CD8-positive, alpha-beta memory T cell (primary cell): ENCODE measurements at regions not wholly inside any gene's neighbourhood (a gene's known extent, or its start where the extent isn't known, plus 50 kb on each side); places are given as distances from the start of the nearest gene placed in this dataset.

Source experiments
- CTCF ChIA-PET: fragments of 350-600 bp; sonication (Branson Sonifier 250); formaldehyde crosslinking; loops from one replicate; lab custom pipeline; 2021; ENCODE audit warnings: antibody characterized with exemption; lab: Charles Lee
- POLR2A ChIA-PET: fragments of 350-600 bp; sonication (Branson Sonifier 250); formaldehyde crosslinking; loops from one replicate; lab custom pipeline; 2021; ENCODE audit warnings: antibody characterized with exemption; lab: Charles Lee
- DNase-seq, 5 donors: peaks; one replicate each; pipeline versions ENCODE4 v3.0.0 to v3.0.0-alpha.2; 2020 to 2022; ENCODE audit warnings: mixed read lengths in 1 of 5
- H3K27ac ChIP-seq: one replicate; pipeline ENCODE4 v1.7.0; 2013; ENCODE audit warnings: low read depth, mild to moderate bottlenecking, low read length, moderate library complexity
- H3K27me3 ChIP-seq: 2 replicates; pipeline ENCODE4 v1.7.0; 2013; ENCODE audit warnings: low read length, mild to moderate bottlenecking; ENCODE audit not compliant: insufficient read depth, poor library complexity, severe bottlenecking
- H3K36me3 ChIP-seq: 2 replicates; pipeline ENCODE4 v1.7.0; 2013; ENCODE audit warnings: mild to moderate bottlenecking, low read length, moderate library complexity; ENCODE audit not compliant: insufficient read depth
- H3K4me1 ChIP-seq: 2 replicates; pipeline ENCODE4 v1.7.0; 2013; ENCODE audit warnings: mild to moderate bottlenecking, low read length, moderate library complexity; ENCODE audit not compliant: insufficient read depth
- H3K4me3 ChIP-seq: 2 replicates; pipeline ENCODE4 v1.7.0; 2013; ENCODE audit warnings: mild to moderate bottlenecking, low read length
- H3K9me3 ChIP-seq: 2 replicates; pipeline ENCODE4 v1.7.0; 2013; ENCODE audit warnings: mild to moderate bottlenecking, low read length
- H3K27ac Mint-ChIP-seq, 8 donors: one replicate each; pipeline ENCODE4 v1.8.0; 2020 to 2021; ENCODE audit warnings: mixed read lengths in 8 of 8, mild to moderate bottlenecking in 6 of 8, inconsistent platforms in 3 of 8, moderate library complexity in 3 of 8
- H3K27me3 Mint-ChIP-seq, 2 donors: one replicate each; pipeline ENCODE4 v1.8.0; 2020 to 2021; ENCODE audit warnings: mixed read lengths in 2 of 2, mild to moderate bottlenecking in 1 of 2, moderate library complexity in 1 of 2
- H3K36me3 Mint-ChIP-seq, 3 donors: one replicate each; pipeline ENCODE4 v1.8.0; 2020 to 2021; ENCODE audit warnings: mixed read lengths in 3 of 3, inconsistent platforms in 1 of 3, mild to moderate bottlenecking in 1 of 3
- H3K4me1 Mint-ChIP-seq, 3 donors: one replicate each; pipeline ENCODE4 v1.8.0; 2020 to 2021; ENCODE audit warnings: mixed read lengths in 3 of 3, inconsistent platforms in 1 of 3, mild to moderate bottlenecking in 1 of 3
- H3K4me3 Mint-ChIP-seq, 7 donors: one replicate each; pipeline ENCODE4 v1.8.0; 2020 to 2021; ENCODE audit warnings: mixed read lengths in 7 of 7, mild to moderate bottlenecking in 6 of 7, moderate library complexity in 4 of 7, inconsistent platforms in 2 of 7
- H3K9me3 Mint-ChIP-seq, 5 donors: one replicate each; pipeline ENCODE4 v1.8.0; 2020 to 2022; ENCODE audit warnings: mixed read lengths in 5 of 5, mild to moderate bottlenecking in 3 of 5, moderate library complexity in 2 of 5, inconsistent platforms in 1 of 5

DNA sequence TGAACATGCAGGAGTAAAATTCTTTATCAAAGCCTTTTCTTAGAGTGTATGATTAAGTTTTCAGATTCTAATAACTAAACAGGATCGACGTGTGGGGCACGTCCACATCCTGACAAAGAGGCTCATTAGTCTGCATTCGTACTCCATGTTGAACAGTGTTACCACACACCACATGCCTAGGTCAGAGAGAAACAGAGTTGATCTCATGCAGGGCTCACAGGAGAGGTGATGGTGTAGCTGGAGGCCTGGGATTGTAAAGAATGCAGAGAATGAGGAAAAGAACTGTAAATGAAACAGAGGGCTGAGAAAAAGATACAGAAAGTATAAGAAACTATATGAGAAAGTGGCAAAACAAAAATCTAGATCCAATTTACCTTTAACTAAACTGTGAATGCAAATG lies 632.5 kb downstream of the BCL11A start:
- peaks cover 10 to 24% (median 21%) of the 10 kb centered on the region in 3 donors for H3K4me1 Mint-ChIP-seq
- H3K9me3 ChIP-seq = no peaks in the 10 kb centered on the region
- no peak overlapping the region for H3K4me3 ChIP-seq
- no peak overlapping the region for H3K27ac Mint-ChIP-seq
- no peaks in the 10 kb centered on the region for H3K36me3 ChIP-seq
- no peaks in the 10 kb centered on the region for H3K27me3 ChIP-seq
- H3K4me3 Mint-ChIP-seq = no peak overlapping the region
- ChIA-PET POLR2A (no interaction called here), CTCF (no interaction called here)
- no peaks in the 10 kb centered on the region for H3K36me3 Mint-ChIP-seq
- no peaks in the 10 kb centered on the region for H3K27me3 Mint-ChIP-seq
- no peak overlapping the region for H3K27ac ChIP-seq
- peaks cover 4% of the 10 kb centered on the region for H3K4me1 ChIP-seq
- peaks cover 0 to 3% (median 0%) of the 10 kb centered on the region in 5 donors for H3K9me3 Mint-ChIP-seq
- DNase-seq = no peak

DNA sequence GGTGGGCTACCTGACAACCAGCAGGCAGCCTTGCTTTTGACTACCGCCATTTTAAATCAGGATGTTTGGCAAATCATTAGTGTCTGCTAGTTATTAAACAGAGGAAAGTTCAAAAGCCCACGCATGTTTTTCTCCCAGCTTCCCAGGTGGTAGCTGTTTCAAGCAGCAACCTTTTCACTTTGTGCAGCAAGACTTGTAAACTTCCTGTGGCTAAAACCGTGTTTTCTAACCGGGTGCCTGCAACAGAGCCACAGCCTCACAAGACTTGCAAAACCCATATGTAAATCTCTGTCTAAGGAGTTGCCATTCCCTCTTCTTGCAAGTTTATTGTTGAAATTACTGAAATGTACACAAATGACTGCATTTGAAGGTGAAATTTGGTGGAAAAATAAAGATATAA lies 633.1 kb downstream of the BCL11A start:
- H3K9me3 Mint-ChIP-seq = peaks cover 0 to 2% (median 0%) of the 10 kb centered on the region in 5 donors
- H3K27me3 Mint-ChIP-seq = no peaks in the 10 kb centered on the region
- CTCF ChIA-PET = no interaction called here

DNA sequence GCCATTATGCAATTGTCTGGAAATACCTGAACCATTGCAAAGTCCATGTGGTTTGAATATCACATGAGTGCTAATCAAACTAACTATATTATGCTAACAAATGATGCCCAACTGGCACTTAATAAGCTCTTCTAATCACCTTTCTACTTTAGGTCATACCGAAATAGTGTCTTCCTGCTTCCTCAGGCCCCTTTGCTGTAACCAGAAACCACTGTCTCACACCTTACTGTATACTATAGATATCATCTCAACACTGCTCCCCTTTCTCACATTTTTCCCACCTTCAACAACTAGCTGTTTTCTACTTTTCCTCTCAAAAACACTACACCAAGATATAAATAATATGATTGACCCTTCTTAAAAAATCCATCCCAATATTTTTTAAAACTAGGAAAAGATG lies 633.9 kb downstream of the BCL11A start:
- Histone ChIP-seq H3K36me3 (no peaks in the 10 kb centered on the region), H3K27ac (no peak overlapping the region), H3K4me1 (peaks cover 4% of the 10 kb centered on the region), H3K27me3 (no peaks in the 10 kb centered on the region), H3K9me3 (no peaks in the 10 kb centered on the region), H3K4me3 (no peak overlapping the region)
- Mint-ChIP-seq H3K4me1 (peaks cover 10 to 24% (median 21%) of the 10 kb centered on the region in 3 donors), H3K27me3 (no peaks in the 10 kb centered on the region), H3K9me3 (peaks cover 0 to 2% (median 0%) of the 10 kb centered on the region in 5 donors), H3K36me3 (no peaks in the 10 kb centered on the region), H3K4me3 (peak overlapping the region in 2 of 7 donors; percentile 21 to 34), H3K27ac (no peak overlapping the region)
- no peak for DNase-seq
- ChIA-PET POLR2A (no interaction called here), CTCF (no interaction called here)

More for the DNA sequence above, 633.1 kb downstream of the BCL11A start:
- Histone ChIP-seq H3K4me1 (peaks cover 4% of the 10 kb centered on the region), H3K36me3 (no peaks in the 10 kb centered on the region), H3K4me3 (no peak overlapping the region), H3K27me3 (no peaks in the 10 kb centered on the region), H3K27ac (no peak overlapping the region), H3K9me3 (no peaks in the 10 kb centered on the region)
- DNase-seq = no peak
- H3K36me3 Mint-ChIP-seq = no peaks in the 10 kb centered on the region
- POLR2A ChIA-PET = no interaction called here
- peak overlapping the region in 2 of 7 donors; percentile 9 to 21 for H3K4me3 Mint-ChIP-seq
- H3K27ac Mint-ChIP-seq = no peak overlapping the region
- peaks cover 10 to 24% (median 21%) of the 10 kb centered on the region in 3 donors for H3K4me1 Mint-ChIP-seq

DNA sequence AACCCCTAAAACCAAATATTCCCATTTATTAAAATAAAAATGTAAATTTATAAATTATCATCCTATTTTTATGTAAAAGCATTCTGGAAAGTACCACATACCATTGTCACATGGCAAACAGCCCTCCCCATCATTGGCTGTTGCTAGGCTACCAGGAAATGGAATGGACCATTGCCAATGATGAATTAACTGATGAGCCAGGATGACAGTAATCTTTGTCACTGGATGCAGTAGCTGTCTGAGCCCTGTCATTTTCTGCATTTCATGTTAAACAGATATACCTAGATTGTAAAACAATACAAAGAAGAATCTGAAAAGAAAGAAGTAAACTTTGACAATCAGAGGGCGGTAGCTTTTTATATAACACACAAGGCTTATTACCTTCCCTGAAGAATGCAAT lies 641.4 kb downstream of the BCL11A start:
- H3K27ac ChIP-seq = no peak overlapping the region
- no peak overlapping the region for H3K4me3 Mint-ChIP-seq
- no peaks in the 10 kb centered on the region for H3K36me3 ChIP-seq
- H3K27me3 ChIP-seq = no peaks in the 10 kb centered on the region
- no peak for DNase-seq
- CTCF ChIA-PET = no interaction called here
- H3K9me3 ChIP-seq = no peaks in the 10 kb centered on the region
- H3K4me3 ChIP-seq = no peak overlapping the region
- peaks cover 0 to 6% (median 6%) of the 10 kb centered on the region in 3 donors for H3K4me1 Mint-ChIP-seq
- H3K36me3 Mint-ChIP-seq = no peaks in the 10 kb centered on the region
- H3K4me1 ChIP-seq = peaks cover 4% of the 10 kb centered on the region
- H3K27ac Mint-ChIP-seq = no peak overlapping the region
- no peaks in the 10 kb centered on the region for H3K9me3 Mint-ChIP-seq
- no peaks in the 10 kb centered on the region for H3K27me3 Mint-ChIP-seq
- POLR2A ChIA-PET = no interaction called here

DNA sequence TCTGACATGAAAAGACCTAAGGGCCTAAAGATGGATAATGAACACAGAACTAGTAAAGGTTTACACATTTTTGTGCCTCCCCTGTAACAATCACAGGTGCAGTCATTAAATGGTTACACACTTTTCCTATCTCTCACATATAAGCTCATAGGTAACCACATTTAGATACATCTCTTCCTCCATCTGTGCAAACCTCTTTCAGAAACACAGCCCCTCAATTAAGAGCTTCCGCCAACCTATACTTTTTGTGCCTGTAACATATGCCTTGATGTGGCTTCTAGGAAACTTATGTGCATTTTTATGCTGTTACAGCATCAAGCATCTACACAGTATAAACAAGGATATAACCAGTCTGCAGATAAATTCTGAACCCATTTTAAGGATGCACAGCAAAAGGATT lies 643.3 kb downstream of the BCL11A start:
- Histone ChIP-seq H3K27me3 (no peaks in the 10 kb centered on the region), H3K9me3 (no peaks in the 10 kb centered on the region), H3K4me3 (no peak overlapping the region), H3K4me1 (peaks cover 4% of the 10 kb centered on the region), H3K36me3 (no peaks in the 10 kb centered on the region), H3K27ac (no peak overlapping the region)
- CTCF ChIA-PET = no interaction called here
- no peaks in the 10 kb centered on the region for H3K9me3 Mint-ChIP-seq
- POLR2A ChIA-PET = no interaction called here
- peak in 1 of 5 donors; percentile 12 for DNase-seq
- no peak overlapping the region for H3K27ac Mint-ChIP-seq
- no peaks in the 10 kb centered on the region for H3K36me3 Mint-ChIP-seq
- H3K4me3 Mint-ChIP-seq = no peak overlapping the region
- H3K27me3 Mint-ChIP-seq = no peaks in the 10 kb centered on the region
- H3K4me1 Mint-ChIP-seq = peaks cover 0 to 6% (median 6%) of the 10 kb centered on the region in 3 donors

DNA sequence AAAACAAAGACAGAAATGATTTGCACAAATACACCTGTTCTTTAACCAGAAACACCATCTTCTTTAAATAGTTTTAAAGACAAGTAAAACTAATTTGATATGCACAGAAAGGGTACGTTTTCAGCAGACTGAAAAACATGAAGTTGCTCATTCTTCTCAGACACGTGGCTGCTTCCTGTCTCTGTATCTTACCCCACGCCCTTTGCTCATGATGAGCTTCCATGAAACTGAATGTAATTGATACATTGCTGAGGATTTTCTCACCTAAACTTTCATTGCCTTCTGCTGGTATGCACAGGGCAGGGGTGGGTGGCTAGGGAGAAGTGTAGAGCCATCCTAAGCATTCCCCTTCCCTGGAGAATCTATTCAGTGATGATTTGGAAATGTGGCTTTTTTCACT lies 644.3 kb downstream of the BCL11A start:
- Mint-ChIP-seq H3K27ac (no peak overlapping the region), H3K4me3 (no peak overlapping the region), H3K9me3 (no peaks in the 10 kb centered on the region), H3K4me1 (peaks cover 0 to 6% (median 6%) of the 10 kb centered on the region in 3 donors), H3K27me3 (no peaks in the 10 kb centered on the region), H3K36me3 (no peaks in the 10 kb centered on the region)
- ChIA-PET CTCF (no interaction called here), POLR2A (no interaction called here)
- Histone ChIP-seq H3K4me1 (peaks cover 4% of the 10 kb centered on the region), H3K9me3 (no peaks in the 10 kb centered on the region), H3K27me3 (no peaks in the 10 kb centered on the region), H3K27ac (no peak overlapping the region), H3K4me3 (no peak overlapping the region), H3K36me3 (no peaks in the 10 kb centered on the region)
- DNase-seq = no peak

DNA sequence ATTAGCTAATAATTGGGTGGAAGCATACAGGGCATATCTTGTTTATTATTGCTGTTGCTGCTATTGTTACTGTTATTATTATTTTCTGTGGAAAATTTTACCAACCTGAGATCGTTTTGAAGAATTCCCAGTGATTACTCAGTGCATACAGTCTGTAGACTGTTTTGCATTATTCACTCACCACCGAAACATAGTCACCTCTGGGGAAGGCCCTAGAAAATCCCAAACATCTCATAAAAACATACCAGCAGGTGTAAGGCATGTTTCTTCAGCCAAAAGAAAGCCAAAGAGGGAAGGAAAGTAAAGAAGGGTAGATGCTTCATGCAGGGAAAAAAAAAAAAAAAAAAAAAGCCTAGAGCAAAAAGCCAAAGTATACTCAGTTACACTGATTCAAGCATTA lies 647.7 kb downstream of the BCL11A start:
- POLR2A ChIA-PET = no interaction called here

DNA sequence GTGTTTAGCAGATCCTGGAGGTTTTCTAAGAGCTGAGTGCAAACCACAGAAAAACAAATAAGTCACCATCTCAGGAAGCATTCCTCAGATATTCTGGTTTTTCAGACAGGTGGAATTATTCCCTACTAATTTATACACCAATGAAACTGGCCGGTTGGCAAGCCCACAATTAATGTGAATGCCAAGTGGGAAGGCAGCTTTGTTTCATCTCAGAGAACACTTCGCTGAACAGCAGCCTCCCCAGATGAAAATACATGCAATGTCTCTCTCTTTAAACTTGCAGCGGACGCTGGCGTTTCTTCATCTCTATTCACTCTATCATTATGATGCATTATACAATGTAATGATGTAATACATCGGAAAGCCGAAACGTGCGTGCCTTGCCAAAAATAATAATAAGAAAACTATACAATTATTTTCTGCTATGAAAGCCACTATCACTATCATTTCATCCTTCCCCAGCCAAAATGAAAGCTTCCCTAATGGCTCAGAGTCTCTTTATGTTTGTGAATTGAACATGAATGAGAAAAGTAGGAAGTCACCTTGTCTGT lies 649.4 kb downstream of the BCL11A start:
- H3K4me3 Mint-ChIP-seq = no peak overlapping the region
- H3K4me1 ChIP-seq = no peaks in the 10 kb centered on the region
- POLR2A ChIA-PET = no interaction called here
- H3K27ac Mint-ChIP-seq = no peak overlapping the region
- no peaks in the 10 kb centered on the region for H3K36me3 Mint-ChIP-seq
- no peak for DNase-seq
- no peak overlapping the region for H3K27ac ChIP-seq
- CTCF ChIA-PET = no interaction called here
- H3K4me3 ChIP-seq = no peak overlapping the region
- H3K27me3 ChIP-seq = no peaks in the 10 kb centered on the region
- H3K27me3 Mint-ChIP-seq = no peaks in the 10 kb centered on the region
- H3K4me1 Mint-ChIP-seq = no peaks in the 10 kb centered on the region
- no peaks in the 10 kb centered on the region for H3K36me3 ChIP-seq
- no peaks in the 10 kb centered on the region for H3K9me3 ChIP-seq
- no peaks in the 10 kb centered on the region for H3K9me3 Mint-ChIP-seq

More for the DNA sequence above, 647.7 kb downstream of the BCL11A start:
- Mint-ChIP-seq H3K4me3 (no peak overlapping the region), H3K9me3 (no peaks in the 10 kb centered on the region), H3K4me1 (peaks cover 0 to 6% (median 6%) of the 10 kb centered on the region in 3 donors), H3K27me3 (no peaks in the 10 kb centered on the region), H3K27ac (no peak overlapping the region), H3K36me3 (no peaks in the 10 kb centered on the region)
- CTCF ChIA-PET = no interaction called here
- DNase-seq = no peak
- Histone ChIP-seq H3K9me3 (no peaks in the 10 kb centered on the region), H3K4me1 (peaks cover 4% of the 10 kb centered on the region), H3K27me3 (no peaks in the 10 kb centered on the region), H3K4me3 (no peak overlapping the region), H3K27ac (no peak overlapping the region), H3K36me3 (no peaks in the 10 kb centered on the region)
